ENCODE measurements at regions not wholly inside any gene's neighbourhood (a gene's known extent, or its start where the extent isn't known, plus 50 kb on each side); places are given as distances from the start of the nearest gene placed in this dataset.

DNA sequence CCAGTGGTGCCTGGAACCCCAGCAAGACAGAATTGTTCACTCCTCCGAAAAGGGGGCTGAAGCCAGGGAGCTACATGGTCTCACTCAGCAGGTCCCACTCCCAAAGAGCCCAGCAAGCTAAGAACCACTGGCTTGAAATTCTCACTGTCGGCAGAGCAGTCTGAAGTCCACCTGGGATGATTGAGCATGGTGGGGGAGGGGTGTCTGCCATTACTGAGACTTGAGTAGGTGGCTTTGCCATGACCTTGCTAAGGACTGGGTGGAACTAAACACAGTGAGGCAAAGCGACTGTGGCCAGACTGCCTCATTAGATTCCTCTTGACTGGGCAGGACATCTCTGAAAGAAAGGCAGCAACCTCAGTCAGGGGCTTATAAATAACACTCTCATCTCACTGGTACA is 122.6 kb upstream of the ZC4H2 start:
- TF ChIP-seq, protein P1, sequence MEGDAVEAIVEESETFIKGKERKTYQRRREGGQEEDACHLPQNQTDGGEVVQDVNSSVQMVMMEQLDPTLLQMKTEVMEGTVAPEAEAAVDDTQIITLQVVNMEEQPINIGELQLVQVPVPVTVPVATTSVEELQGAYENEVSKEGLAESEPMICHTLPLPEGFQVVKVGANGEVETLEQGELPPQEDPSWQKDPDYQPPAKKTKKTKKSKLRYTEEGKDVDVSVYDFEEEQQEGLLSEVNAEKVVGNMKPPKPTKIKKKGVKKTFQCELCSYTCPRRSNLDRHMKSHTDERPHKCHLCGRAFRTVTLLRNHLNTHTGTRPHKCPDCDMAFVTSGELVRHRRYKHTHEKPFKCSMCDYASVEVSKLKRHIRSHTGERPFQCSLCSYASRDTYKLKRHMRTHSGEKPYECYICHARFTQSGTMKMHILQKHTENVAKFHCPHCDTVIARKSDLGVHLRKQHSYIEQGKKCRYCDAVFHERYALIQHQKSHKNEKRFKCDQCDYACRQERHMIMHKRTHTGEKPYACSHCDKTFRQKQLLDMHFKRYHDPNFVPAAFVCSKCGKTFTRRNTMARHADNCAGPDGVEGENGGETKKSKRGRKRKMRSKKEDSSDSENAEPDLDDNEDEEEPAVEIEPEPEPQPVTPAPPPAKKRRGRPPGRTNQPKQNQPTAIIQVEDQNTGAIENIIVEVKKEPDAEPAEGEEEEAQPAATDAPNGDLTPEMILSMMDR (IDR thresholded peaks at IDR 0.05; ENCODE audit: low read depth, low read length, missing input control), result no peak
- TF ChIP-seq HNF4G (IDR thresholded peaks at IDR 0.05) (no peak), RXRA (IDR thresholded peaks at IDR 0.05) (no peak), YY1 (IDR thresholded peaks at IDR 0.05) (no peak)
